ENCODE measurements at regions not wholly inside any gene's neighbourhood (a gene's known extent, or its start where the extent isn't known, plus 50 kb on each side); places are given as distances from the start of the nearest gene placed in this dataset.
"Not testable (repeated sequence)": the region's sequence is repeated elsewhere in the genome, so short reads cannot be mapped to it uniquely, and the experiment has no call there.

DNA sequence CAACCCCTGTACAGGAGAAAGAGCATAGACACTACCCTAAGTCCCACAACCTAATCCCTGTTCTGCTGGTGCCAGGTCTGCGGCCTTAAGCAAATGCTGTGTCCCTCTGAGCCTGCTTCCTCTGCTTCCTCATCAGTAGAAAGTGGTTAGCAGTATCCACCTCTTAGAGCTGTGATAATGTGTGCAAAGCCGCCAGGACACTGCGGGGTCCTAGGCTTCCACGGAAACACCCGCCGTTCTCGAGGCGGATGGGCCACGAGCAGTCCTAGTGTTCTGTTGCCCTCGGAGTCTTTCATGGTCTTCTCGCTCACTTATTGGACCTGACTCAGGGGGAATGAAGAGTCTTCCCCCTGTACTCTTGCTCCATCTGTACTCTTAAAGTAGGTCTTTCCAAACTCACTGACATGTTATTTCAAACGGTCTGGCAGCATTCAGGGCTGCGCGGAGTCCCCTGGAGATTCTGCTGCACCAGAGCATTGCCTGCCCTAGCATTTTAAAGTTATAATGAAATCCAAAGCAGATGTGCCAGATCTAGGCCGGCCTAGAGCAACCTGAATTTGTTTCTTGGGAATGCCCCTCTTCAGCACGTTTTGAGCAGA is 107.2 kb upstream of the ZNF236 start:
- DNase-seq, result no peak

DNA sequence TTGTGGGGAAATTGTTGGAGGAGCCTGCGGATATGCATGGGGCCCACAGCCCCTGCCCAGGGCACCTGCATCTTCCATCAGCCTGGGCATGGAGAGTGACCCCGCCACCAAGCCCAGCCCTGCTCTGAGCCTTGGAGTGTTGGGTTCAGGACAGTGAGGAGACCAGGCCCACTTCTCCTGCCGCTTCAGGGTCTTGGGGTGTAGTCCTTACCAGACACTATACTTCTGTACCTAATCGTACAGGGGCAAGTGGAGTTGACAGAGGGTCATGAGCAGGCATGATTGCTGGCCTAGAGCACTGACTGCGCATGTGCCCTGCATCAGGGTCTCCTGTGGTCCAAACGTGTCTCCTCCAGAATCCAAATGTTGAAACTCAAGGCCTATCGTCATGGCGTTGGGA is 108.9 kb upstream of the ZNF236 start:
- no peak for DNase-seq

DNA sequence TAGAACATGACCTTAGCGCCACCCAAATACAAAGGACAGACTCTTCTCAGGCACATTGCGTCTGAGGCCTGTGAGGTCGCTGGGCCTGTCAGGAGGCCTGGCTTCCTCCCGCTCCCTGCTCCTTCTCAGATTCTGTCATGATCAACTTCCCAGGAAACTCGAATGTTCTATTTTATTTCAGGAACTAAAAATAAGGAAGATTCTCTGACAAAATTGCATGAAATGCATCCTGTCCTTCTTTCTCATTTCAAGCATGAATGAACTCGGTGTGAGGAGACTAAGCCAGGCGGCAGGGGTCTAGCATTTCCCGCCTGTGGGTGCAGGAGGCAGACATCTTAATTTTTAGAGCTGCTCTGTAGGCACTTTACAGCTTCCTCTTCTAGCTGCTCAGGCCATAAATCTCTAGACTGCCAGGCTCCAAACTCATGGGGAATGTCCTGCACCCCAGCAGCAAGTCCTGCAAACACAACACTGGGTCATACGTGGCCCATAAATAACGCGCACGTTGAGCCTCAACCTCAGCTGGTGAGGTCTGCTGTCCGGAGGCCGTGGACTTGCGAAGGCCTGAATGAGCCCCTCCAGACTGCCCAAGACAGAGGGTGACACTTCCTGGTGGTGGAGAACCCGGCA is 109.7 kb upstream of the ZNF236 start:
- no peak for DNase-seq

GRCh38 chr18:76710646-76711520 is 111.5 kb upstream of the ZNF236 start:
- DNase-seq, result no peak

- DNase-seq, result peak; percentile 64
Observed at GRCh38 chr18:76709659-76710645, 112.4 kb upstream of the ZNF236 start.

DNA sequence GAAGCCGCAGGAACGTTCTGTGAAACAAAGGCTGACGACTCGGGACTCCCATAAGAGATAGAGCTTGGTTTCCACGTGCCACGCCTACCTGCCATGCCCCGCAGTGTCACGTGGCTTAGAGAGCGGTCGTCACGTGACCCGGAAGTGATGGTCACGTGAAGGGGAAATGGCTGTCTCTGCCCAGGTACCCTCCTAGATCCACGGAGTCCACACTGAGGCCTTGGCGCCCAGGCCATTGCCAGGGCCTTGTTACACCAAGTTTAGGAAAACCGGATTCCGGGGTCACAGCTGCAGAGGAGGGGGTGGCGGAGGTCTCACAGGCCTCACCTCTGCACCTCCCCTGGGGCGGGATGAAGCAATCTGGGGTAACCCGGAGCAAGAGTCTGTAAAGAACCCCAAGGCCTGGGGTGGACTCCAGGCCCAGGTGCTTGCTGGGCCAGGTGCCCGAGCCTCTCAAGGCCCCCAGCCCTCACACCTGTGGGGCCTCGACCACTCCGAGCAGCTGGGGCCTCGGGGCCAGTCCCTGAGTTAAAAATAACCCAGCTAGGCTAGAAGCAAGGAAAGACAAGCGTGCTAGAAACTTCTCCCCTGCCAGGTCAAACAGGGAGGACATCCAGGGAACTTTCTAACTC is 113.5 kb upstream of the ZNF236 start:
- no peak for DNase-seq

DNA sequence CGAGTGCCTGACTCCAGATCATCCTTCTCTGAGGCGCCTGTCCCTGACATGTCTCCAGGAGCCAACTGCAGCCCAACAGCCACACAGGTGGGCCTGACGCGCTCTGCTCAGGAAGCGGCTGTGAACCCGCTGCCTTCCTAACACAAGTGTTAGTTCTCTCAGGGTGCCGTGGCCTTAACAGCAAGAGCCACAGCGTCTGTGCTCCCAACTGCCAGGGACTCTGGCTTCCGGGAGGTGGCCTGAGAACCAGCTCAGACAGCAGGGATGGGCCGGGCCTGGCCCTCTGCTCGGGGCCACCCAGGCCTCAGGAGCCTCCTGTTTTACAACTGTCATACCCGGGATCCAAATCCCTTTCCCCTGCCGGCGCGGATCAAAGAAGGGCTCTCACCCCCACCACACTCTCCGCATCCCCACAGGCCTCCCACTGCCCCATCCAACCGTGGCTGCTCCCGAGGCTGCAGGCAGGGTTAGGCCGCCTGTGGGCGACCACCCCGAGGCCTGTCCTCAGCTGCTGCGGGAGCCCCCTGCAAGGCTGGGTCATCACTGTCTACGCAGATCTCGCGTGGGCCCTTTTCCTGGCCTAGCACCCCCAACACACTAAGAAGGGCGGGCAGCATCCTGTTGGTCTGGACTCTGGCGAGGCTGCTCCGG is 114.2 kb upstream of the ZNF236 start:
- no peak for DNase-seq

- no peak for DNase-seq
Observed at GRCh38 chr18:76707534-76707933, 114.8 kb upstream of the ZNF236 start.

DNA sequence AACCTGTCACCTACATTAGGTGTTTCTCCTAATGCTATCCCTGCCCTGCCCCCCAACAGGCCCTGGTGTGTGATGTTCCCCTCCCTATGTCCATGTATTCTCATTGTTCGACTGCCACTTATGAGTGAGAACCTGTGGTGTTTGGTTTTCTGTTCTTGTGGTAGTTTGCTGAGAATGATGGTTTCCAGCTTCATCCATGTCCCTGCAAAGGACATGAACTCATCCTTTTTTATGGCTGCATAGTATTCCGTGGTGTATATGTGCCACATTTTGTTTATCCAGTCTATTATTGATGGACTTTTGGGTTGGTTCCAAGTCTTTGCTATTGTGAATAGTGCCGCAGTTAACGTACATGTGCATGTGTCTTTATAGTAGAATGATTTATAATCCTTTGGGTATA is 117.8 kb upstream of the ZNF236 start:
- not testable (repeated sequence) for DNase-seq

GRCh38 chr18:76699923-76700322 is 122.4 kb upstream of the ZNF236 start:
- no peak for DNase-seq

DNA sequence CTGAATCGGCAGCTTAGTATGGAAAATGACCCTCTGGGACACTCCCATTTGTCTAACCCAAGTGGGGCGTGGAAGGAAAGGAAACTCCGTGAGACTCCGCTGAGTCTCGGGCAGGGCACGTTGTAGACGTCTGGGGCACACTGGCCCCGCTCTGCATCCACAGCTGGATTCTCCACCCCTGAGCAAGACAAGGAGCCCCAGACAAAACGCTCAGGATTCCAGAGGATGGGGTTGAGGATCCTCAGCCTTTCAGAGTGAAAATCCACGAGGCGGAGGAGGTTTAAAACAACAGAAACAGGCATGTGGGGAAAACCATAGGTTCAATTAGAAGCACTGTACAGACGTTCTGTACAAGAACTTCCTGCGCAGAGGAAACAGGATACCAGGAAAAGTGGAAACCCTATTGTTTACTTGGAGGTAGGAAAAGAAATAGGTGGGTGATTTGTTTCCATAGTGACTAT is 124.9 kb upstream of the ZNF236 start:
- no peak for DNase-seq

DNA sequence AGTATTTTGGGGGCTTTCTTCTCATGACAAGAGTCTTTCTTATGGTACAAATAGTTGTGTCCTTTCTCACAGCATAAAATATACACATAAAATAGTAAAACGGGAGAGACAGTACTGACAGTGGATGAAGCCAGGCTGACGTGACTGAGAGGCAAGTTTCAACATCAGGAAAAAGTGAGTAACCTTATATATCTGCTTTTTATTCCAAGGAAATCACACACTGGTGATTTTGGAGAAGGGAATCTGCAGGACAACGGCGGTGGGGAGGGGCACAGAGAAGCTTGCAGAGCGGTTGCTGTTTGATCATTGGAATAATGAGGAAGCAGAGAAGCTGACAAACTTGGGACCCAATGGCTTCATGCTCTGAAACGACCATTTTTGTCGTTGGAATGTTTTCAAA is 130.6 kb upstream of the ZNF236 start:
- no peak for DNase-seq

DNA sequence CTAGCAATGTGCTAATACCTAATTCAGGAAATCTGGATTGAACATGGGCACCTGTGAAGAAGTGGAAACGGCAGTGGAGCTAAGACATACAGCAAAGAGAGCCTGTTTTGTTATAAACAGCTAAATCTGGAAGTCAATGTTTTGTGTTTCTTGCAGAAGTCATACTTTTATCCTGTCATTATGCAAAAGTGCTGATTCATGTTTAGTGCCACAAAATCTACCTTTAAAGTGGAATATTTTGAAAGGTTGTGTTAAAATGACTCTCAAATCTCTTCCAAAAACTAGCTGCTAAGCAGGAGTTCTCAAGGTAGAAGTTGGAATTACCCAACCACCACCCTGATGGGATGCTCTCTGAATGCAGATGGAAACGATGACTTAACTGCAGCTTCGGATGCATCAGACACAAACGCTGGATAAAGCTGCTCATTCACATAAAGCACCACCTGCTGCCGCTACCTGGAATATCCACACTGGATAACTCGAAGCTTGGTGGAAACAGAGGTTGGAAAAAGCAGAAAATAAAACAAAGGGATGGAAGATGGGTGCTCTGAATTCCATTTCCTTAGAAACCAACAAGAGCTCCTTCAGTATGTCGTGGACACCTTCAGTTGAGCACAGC is 132.6 kb upstream of the ZNF236 start:
- DNase-seq, result no peak

GRCh38 chr18:76688724-76689472 is 133.5 kb upstream of the ZNF236 start:
- DNase-seq, result no peak

- no peak for DNase-seq
Observed at GRCh38 chr18:76687304-76687962, 134.9 kb upstream of the ZNF236 start.

GRCh38 chr18:76686737-76687231 is 135.6 kb upstream of the ZNF236 start:
- no peak for DNase-seq

DNA sequence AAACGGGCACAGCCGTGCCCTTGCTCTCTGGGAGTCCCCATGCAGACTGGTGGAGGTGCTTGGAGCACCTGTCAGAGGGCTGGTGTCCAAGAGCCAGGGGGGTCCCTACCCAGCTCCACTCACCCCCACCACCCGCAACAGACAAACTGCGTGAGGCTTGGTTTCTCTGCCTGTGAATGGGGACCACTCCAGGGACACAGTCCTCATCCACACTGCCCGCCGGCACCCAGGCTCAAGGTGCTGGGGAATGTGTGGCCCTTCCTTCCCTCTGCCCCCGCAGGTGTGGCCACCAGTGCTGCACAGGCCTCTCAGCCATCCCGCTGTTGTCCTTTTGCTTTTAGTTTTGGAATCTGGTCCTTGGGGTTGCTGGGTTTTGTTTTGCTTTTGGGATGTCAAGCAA is 136.5 kb upstream of the ZNF236 start:
- no peak for DNase-seq

DNA sequence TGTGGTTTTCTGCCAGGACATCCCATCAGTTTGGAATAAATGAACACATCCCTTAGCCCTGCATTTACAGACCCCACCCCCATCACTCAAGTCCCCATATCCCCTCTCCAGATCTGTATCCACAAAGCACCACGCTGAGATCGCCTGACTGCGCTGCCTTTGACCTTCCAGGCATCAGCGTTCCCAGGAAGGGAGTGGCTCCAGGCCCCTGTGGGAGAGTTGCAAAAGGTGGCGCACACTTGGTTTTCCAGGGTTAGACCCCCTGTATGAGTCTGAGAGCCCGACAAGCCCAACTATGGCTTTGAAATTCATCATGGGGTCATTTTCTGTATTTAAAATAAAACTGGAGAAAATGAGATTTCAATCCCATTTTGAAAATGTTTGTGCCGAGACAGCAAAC is 137.0 kb upstream of the ZNF236 start:
- no peak for DNase-seq

- DNase-seq, result no peak
Observed at GRCh38 chr18:76684265-76684664, 138.1 kb upstream of the ZNF236 start.

GRCh38 chr18:76679945-76680344 is 142.4 kb upstream of the ZNF236 start:
- no peak for DNase-seq
